HepG2 (cell line): ENCODE measurements at regions not wholly inside any gene's neighbourhood (a gene's known extent, or its start where the extent isn't known, plus 50 kb on each side); places are given as distances from the start of the nearest gene placed in this dataset.

Experiments used
- ATAC-seq: fragments of 200-7000 bp; cut with Tn5 transposase; 3 replicates; pipeline ENCODE4 v1.9.1; 2020; ENCODE audit warnings: mild to moderate bottlenecking, moderate library complexity
- BruUV-seq: library from RNA; stranded (reverse); fragments of 400-500 nt; replicated peaks from 2 replicates; lab custom pipeline; 2021; lab: Mats Ljungman, UMichigan
- CTCF ChIA-PET: fragments of 300-600 bp; formaldehyde crosslinking; extraction: SDS; loops from one replicate; lab custom pipeline; 2021; ENCODE audit warnings: low total read pairs, inconsistent platforms, low intra/inter-chr PET ratio; lab: Yijun Ruan, JAX
- POLR2A ChIA-PET: fragments of 350-600 bp; sonication (Branson Sonifier 250); formaldehyde crosslinking; loops from one replicate; lab custom pipeline; 2020; ENCODE audit warnings: antibody characterized with exemption, inconsistent platforms; lab: Yijun Ruan, JAX
- DNase-seq: peaks from one replicate; pipeline ENCODE4 v3.0.0-alpha.2; 2015; ENCODE audit warnings: low spot score
- FAIRE-seq: peaks from 3 replicates; lab custom pipeline; 2011; peaks lifted over from hg19 to GRCh38; lab: Jason Lieb, UNC
- H2AFZ ChIP-seq: one replicate; pipeline ENCODE4 v1.6.1; 2011; ENCODE audit warnings: low read length, inconsistent platforms
- H3K27ac ChIP-seq: fragments of 300-600 bp; 3 replicates; pipeline ENCODE4 v1.8.0; 2011; ENCODE audit warnings: mixed run types, mild to moderate bottlenecking, mixed read lengths, low read length, inconsistent platforms; ENCODE audit not compliant: insufficient read depth; ENCODE audit errors: extremely low read length
- H3K27me3 ChIP-seq, 2 experiments: fragments of 200-600 bp in 1 of 2; 2 replicates in 1 of 2; 3 replicates in 1 of 2; pipeline versions ENCODE4 v1.6.0 to v1.8.0; 2011; ENCODE audit warnings: low read length in 2 of 2, mild to moderate bottlenecking in 2 of 2, moderate library complexity in 2 of 2, inconsistent platforms in 1 of 2; ENCODE audit not compliant: insufficient read depth in 2 of 2, control insufficient read depth in 1 of 2
- H3K36me3 ChIP-seq, 2 experiments: fragments of 200-600 bp in 1 of 2; replicated peaks in 1 of 2; 2 replicates in 1 of 2; 3 replicates in 1 of 2; pipeline versions ENCODE4 v1.5.1 to v1.8.0; 2011; ENCODE audit warnings: low read length in 2 of 2, inconsistent platforms in 1 of 2; ENCODE audit not compliant: insufficient read depth in 2 of 2, control insufficient read depth in 1 of 2
- H3K4me1 ChIP-seq: 2 replicates; pipeline ENCODE4 v1.5.1; 2012; ENCODE audit warnings: low read length, inconsistent platforms; ENCODE audit not compliant: insufficient read depth
- H3K4me2 ChIP-seq: 2 replicates; pipeline ENCODE4 v1.6.0; 2011; ENCODE audit warnings: low read depth, low read length, inconsistent platforms
- H3K4me3 ChIP-seq, 3 experiments: fragments of 200-600 bp in 1 of 3; sonication (generic), shearing (Covaris generic) in 1 of 3; replicated peaks in 1 of 3; 2 replicates each; pipeline ENCODE4 v1.5.1; 2011 to 2016; ENCODE audit warnings: low read length in 3 of 3, inconsistent platforms in 2 of 3, low read depth in 2 of 3, mild to moderate bottlenecking in 2 of 3, control low read depth in 1 of 3, mixed read lengths in 1 of 3; ENCODE audit not compliant: insufficient read depth in 1 of 3
- H3K79me2 ChIP-seq: one replicate; pipeline ENCODE4 v1.6.1; 2011; ENCODE audit warnings: low read length, inconsistent platforms; ENCODE audit not compliant: insufficient read depth
- H3K9ac ChIP-seq: 2 replicates; pipeline ENCODE4 v1.6.0; 2011; ENCODE audit warnings: mild to moderate bottlenecking, low read depth, low read length, inconsistent platforms; ENCODE audit not compliant: insufficient read depth
- H3K9me3 ChIP-seq: 2 replicates; pipeline ENCODE4 v1.5.1; 2012; ENCODE audit warnings: mild to moderate bottlenecking, low read length
- H4K20me1 ChIP-seq: 2 replicates; pipeline ENCODE4 v1.6.0; 2011; ENCODE audit warnings: inconsistent platforms, mild to moderate bottlenecking, low read length, moderate library complexity; ENCODE audit not compliant: insufficient read depth
- IRX3 ChIP-seq: sonication (generic); formaldehyde crosslinking; IDR thresholded peaks from 2 replicates; pipeline ENCODE4 v1.8.1; 2023; ENCODE audit warnings: mild to moderate bottlenecking, low read depth, missing genetic modification reagents, borderline replicate concordance
- KMT2A ChIP-seq: sonication (generic); formaldehyde crosslinking; IDR thresholded peaks from 2 replicates; pipeline ENCODE4 v1.4.0; 2020; ENCODE audit warnings: missing genetic modification reagents
- NRL ChIP-seq: sonication (generic); formaldehyde crosslinking; IDR thresholded peaks from 2 replicates; pipeline ENCODE4 v1.5.0; 2020; ENCODE audit warnings: missing genetic modification reagents, mild to moderate bottlenecking, moderate library complexity, borderline replicate concordance
- RBM39 ChIP-seq: fragments of 200-400 bp; formaldehyde crosslinking; IDR thresholded peaks from one replicate; pipeline ENCODE4 v1.6.1; 2018; ENCODE audit warnings: antibody characterized with exemption, mild to moderate bottlenecking, low read depth, low read length; ENCODE audit not compliant: poor library complexity, severe bottlenecking
- SOX5 ChIP-seq: IDR thresholded peaks from 2 replicates; pipeline ENCODE4 v1.6.1; 2016; ENCODE audit warnings: borderline replicate concordance
- TRIM22 ChIP-seq: fragments of 450-650 bp; IDR thresholded peaks from 2 replicates; pipeline ENCODE4 v1.6.1; 2017
- ZNF556 ChIP-seq: sonication (generic); formaldehyde crosslinking; IDR thresholded peaks from 2 replicates; pipeline ENCODE4 v1.4.0; 2020; ENCODE audit warnings: mild to moderate bottlenecking, missing genetic modification reagents, borderline replicate concordance
- ZNF691 ChIP-seq: sonication (generic); formaldehyde crosslinking; IDR thresholded peaks from 2 replicates; pipeline ENCODE4 v1.4.0; 2020; ENCODE audit warnings: missing genetic modification reagents, low read depth, mild to moderate bottlenecking, borderline replicate concordance
- WGBS: methylation state at CpG from one replicate; pipeline ENCODE4 v1.1.6; 2017; ENCODE audit warnings: low lambda C conversion rate; 5-methylcytosine and 5-hydroxymethylcytosine counted together
- in situ Hi-C: cut with HindIII; loops from 2 replicates; pipeline ENCODE4 v1.10.0; 2017; ENCODE audit warnings: low pct_unique_long_range_greater_than_20kb; ENCODE audit not compliant: extremely low pct_ligation_motif_present
- intact Hi-C: fragments of 100-400 bp; cut with micrococcal nuclease; formaldehyde crosslinking; loops from one replicate; pipeline ENCODE4 v1.10.0; 2022; ENCODE audit not compliant: unreplicated experiment

- Histone ChIP-seq H3K9ac (no peak overlapping the region), H3K9me3 (no peaks in the 10 kb centered on the region), H3K27ac (no peak overlapping the region), H4K20me1 (no peaks in the 10 kb centered on the region), H3K27me3 (no peaks in the 10 kb centered on the region), H3K4me2 (no peak overlapping the region)
- DNase-seq (no peak), ATAC-seq (no peak)
- CTCF ChIA-PET, result no interaction called here
- intact Hi-C loops, result no loop called here
- no peak for TF ChIP-seq ZNF556 (CRISPR knock-in tag)
- TF ChIP-seq IRX3 (CRISPR knock-in tag), result no peak
- TF ChIP-seq RBM39, result no peak
- no peak for TF ChIP-seq TRIM22
- TF ChIP-seq NRL (CRISPR knock-in tag), result no peak
- no peak for TF ChIP-seq ZNF691 (CRISPR knock-in tag)
- TF ChIP-seq KMT2A (CRISPR knock-in tag), result no peak
- TF ChIP-seq SOX5 (CRISPR knock-in tag), result no peak
- TF ChIP-seq, all 625 proteins: peak for 0
- Histone ChIP-seq H3K36me3 (no peaks in the 10 kb centered on the region), H3K4me3 (no peak overlapping the region), H3K4me1 (no peaks in the 10 kb centered on the region), H2AFZ (no peak overlapping the region), H3K79me2 (no peaks in the 10 kb centered on the region)
- no TSS peak for BruUV-seq
- in situ Hi-C loops, result no loop called here
- WGBS, result 12% methylated on average over 3 of the region's 3 CpGs
- POLR2A ChIA-PET, result no interaction called here
- no peak for FAIRE-seq
These were observed 419.1 kb upstream of the DSEL start for GRCh38 chr18:67935638-67936037.
